CD14-positive monocyte (primary cell): ENCODE measurements at regions not wholly inside any gene's neighbourhood (a gene's known extent, or its start where the extent isn't known, plus 50 kb on each side); places are given as distances from the start of the nearest gene placed in this dataset.

Source experiments
- DNase-seq, 3 donors: peaks; one replicate each; pipeline ENCODE4 v3.0.0-alpha.2; 2011 to 2022
- H2AFZ ChIP-seq: 2 replicates; pipeline ENCODE4 v1.6.0; 2012; ENCODE audit warnings: mild to moderate bottlenecking, low read depth, low read length, inconsistent platforms; ENCODE audit not compliant: insufficient read depth, poor library complexity, severe bottlenecking
- H3K27ac ChIP-seq, 2 donors: 1 replicate in 1 of 2; 2 replicates in 1 of 2; pipeline ENCODE4 v1.5.1; 2012 to 2013; ENCODE audit warnings: low read length in 2 of 2, control low read depth in 1 of 2, inconsistent platforms in 1 of 2, low read depth in 1 of 2, mild to moderate bottlenecking in 1 of 2
- H3K27me3 ChIP-seq, 2 donors: one replicate each; pipeline versions ENCODE4 v1.6.0 to v1.6.1; 2011 to 2013; ENCODE audit warnings: low read length in 2 of 2; ENCODE audit not compliant: control insufficient read depth in 2 of 2, insufficient read depth in 2 of 2
- H3K36me3 ChIP-seq, 2 donors: replicated peaks in 1 of 2; 1 replicate in 1 of 2; 2 replicates in 1 of 2; pipeline versions ENCODE4 v1.5.1 to v1.6.1; 2012 to 2013; ENCODE audit warnings: low read length in 2 of 2, control low read depth in 1 of 2, inconsistent platforms in 1 of 2, mild to moderate bottlenecking in 1 of 2; ENCODE audit not compliant: insufficient read depth in 2 of 2, control insufficient read depth in 1 of 2
- H3K4me1 ChIP-seq, 2 donors: 1 replicate in 1 of 2; 2 replicates in 1 of 2; pipeline versions ENCODE4 v1.5.1 to v1.6.1; 2012 to 2013; ENCODE audit warnings: low read length in 2 of 2, control low read depth in 1 of 2, inconsistent platforms in 1 of 2, mild to moderate bottlenecking in 1 of 2, moderate library complexity in 1 of 2; ENCODE audit not compliant: insufficient read depth in 2 of 2, control insufficient read depth in 1 of 2
- H3K4me2 ChIP-seq: replicated peaks from 2 replicates; pipeline ENCODE3; 2012; ENCODE audit warnings: low read length, moderate library complexity, mild to moderate bottlenecking; ENCODE audit not compliant: poor library complexity, severe bottlenecking; ENCODE audit errors: extremely low read depth
- H3K4me3 ChIP-seq, 3 experiments: fragments of 200-600 bp in 1 of 3; sonication (generic) in 1 of 3; replicated peaks in 1 of 3; 1 replicate in 2 of 3; 2 replicates in 1 of 3; pipeline ENCODE4 v1.5.1; 2011 to 2013; ENCODE audit warnings: low read length in 3 of 3, mild to moderate bottlenecking in 3 of 3, control low read depth in 2 of 3, low read depth in 2 of 3, inconsistent platforms in 1 of 3, moderate library complexity in 1 of 3
- H3K79me2 ChIP-seq: 2 replicates; pipeline ENCODE4 v1.6.0; 2012; ENCODE audit warnings: mild to moderate bottlenecking, control low read depth, inconsistent platforms, low read length, moderate library complexity; ENCODE audit not compliant: insufficient read depth
- H3K9ac ChIP-seq: 2 replicates; pipeline ENCODE4 v1.6.0; 2017; ENCODE audit warnings: low read length, mild to moderate bottlenecking; ENCODE audit not compliant: insufficient read depth, poor library complexity, severe bottlenecking
- H3K9me3 ChIP-seq, 2 donors: replicated peaks in 1 of 2; 1 replicate in 1 of 2; 2 replicates in 1 of 2; pipeline versions ENCODE4 v1.5.1 to v1.6.1; 2012 to 2013; ENCODE audit warnings: low read length in 2 of 2, control low read depth in 1 of 2; ENCODE audit not compliant: control insufficient read depth in 1 of 2, insufficient read depth in 1 of 2
- H4K20me1 ChIP-seq: 2 replicates; pipeline ENCODE4 v1.6.0; 2012; ENCODE audit warnings: mild to moderate bottlenecking, low read length, control low read depth, moderate library complexity; ENCODE audit not compliant: insufficient read depth
- H3K27ac Mint-ChIP-seq, 7 donors: one replicate each; pipeline ENCODE4 v1.8.0; 2020; ENCODE audit warnings: mild to moderate bottlenecking in 7 of 7, mixed read lengths in 7 of 7, moderate library complexity in 6 of 7, inconsistent platforms in 2 of 7
- H3K27me3 Mint-ChIP-seq, 3 donors: one replicate each; pipeline ENCODE4 v1.8.0; 2021 to 2022; ENCODE audit warnings: low read depth in 3 of 3, mild to moderate bottlenecking in 3 of 3, mixed read lengths in 3 of 3, moderate library complexity in 3 of 3, inconsistent platforms in 1 of 3
- H3K36me3 Mint-ChIP-seq, 2 donors: one replicate each; pipeline ENCODE4 v1.8.0; 2020; ENCODE audit warnings: mixed read lengths in 2 of 2, inconsistent platforms in 1 of 2, mild to moderate bottlenecking in 1 of 2
- H3K4me1 Mint-ChIP-seq: one replicate; pipeline ENCODE4 v1.8.0; 2020; ENCODE audit warnings: mild to moderate bottlenecking, mixed read lengths
- H3K4me3 Mint-ChIP-seq, 2 donors: one replicate each; pipeline ENCODE4 v1.8.0; 2020; ENCODE audit warnings: mild to moderate bottlenecking in 2 of 2, mixed read lengths in 2 of 2, moderate library complexity in 1 of 2
- H3K9me3 Mint-ChIP-seq, 7 donors: one replicate each; pipeline ENCODE4 v1.8.0; 2020 to 2022; ENCODE audit warnings: mixed read lengths in 7 of 7, mild to moderate bottlenecking in 6 of 7, moderate library complexity in 6 of 7, inconsistent platforms in 2 of 7
- WGBS: methylation state at CpG from one replicate; pipeline ENCODE4 v1.1.5; 2013; ENCODE audit warnings: missing lambda C conversion rate; ENCODE audit not compliant: insufficient coverage; 5-methylcytosine and 5-hydroxymethylcytosine counted together
- intact Hi-C, 2 donors: fragments of 100-400 bp; cut with micrococcal nuclease; formaldehyde crosslinking; loops; one replicate each; pipeline versions ENCODE4 v1.15.0 to v1.15.1; 2023
- TF ChIP-seq, protein P1 (sequence below): fragments of 200-600 bp; IDR thresholded peaks from one replicate; pipeline ENCODE4 v1.8.0; 2022; ENCODE audit warnings: antibody characterized with exemption, mild to moderate bottlenecking

GRCh38 chr5:162520878-162521277, 453.3 kb downstream of the GABRG2 start:
- no CpG with 5 or more reads among the region's 1 CpG for WGBS
- no peaks in the 10 kb centered on the region for H3K27me3 Mint-ChIP-seq
- Histone ChIP-seq H3K27me3 (no peaks in the 10 kb centered on the region), H3K36me3 (no peaks in the 10 kb centered on the region), H3K79me2 (no peaks in the 10 kb centered on the region), H4K20me1 (no peaks in the 10 kb centered on the region), H3K4me3 (no peak overlapping the region), H3K4me2 (no peak overlapping the region), H3K4me1 (no peaks in the 10 kb centered on the region), H2AFZ (no peak overlapping the region), H3K9me3 (peaks cover 15 to 35% of the 10 kb centered on the region in 2 donors), H3K9ac (no peak overlapping the region), H3K27ac (no peak overlapping the region)
- no peak for DNase-seq
- no peak overlapping the region for H3K27ac Mint-ChIP-seq
- intact Hi-C loops = no loop called here
- TF ChIP-seq, protein P1, sequence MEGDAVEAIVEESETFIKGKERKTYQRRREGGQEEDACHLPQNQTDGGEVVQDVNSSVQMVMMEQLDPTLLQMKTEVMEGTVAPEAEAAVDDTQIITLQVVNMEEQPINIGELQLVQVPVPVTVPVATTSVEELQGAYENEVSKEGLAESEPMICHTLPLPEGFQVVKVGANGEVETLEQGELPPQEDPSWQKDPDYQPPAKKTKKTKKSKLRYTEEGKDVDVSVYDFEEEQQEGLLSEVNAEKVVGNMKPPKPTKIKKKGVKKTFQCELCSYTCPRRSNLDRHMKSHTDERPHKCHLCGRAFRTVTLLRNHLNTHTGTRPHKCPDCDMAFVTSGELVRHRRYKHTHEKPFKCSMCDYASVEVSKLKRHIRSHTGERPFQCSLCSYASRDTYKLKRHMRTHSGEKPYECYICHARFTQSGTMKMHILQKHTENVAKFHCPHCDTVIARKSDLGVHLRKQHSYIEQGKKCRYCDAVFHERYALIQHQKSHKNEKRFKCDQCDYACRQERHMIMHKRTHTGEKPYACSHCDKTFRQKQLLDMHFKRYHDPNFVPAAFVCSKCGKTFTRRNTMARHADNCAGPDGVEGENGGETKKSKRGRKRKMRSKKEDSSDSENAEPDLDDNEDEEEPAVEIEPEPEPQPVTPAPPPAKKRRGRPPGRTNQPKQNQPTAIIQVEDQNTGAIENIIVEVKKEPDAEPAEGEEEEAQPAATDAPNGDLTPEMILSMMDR = no peak
- peaks cover 8 to 25% (median 14%) of the 10 kb centered on the region in 7 donors for H3K9me3 Mint-ChIP-seq
- H3K36me3 Mint-ChIP-seq = no peaks in the 10 kb centered on the region
- no peaks in the 10 kb centered on the region for H3K4me1 Mint-ChIP-seq
- no peak overlapping the region for H3K4me3 Mint-ChIP-seq

- Histone ChIP-seq H3K79me2 (no peaks in the 10 kb centered on the region), H3K4me1 (no peaks in the 10 kb centered on the region), H3K9me3 (peaks cover 21% of the 10 kb centered on the region in 2 donors), H3K4me3 (no peak overlapping the region), H3K27me3 (no peaks in the 10 kb centered on the region), H3K36me3 (no peaks in the 10 kb centered on the region), H3K4me2 (no peak overlapping the region), H3K27ac (no peak overlapping the region), H4K20me1 (no peaks in the 10 kb centered on the region), H2AFZ (no peak overlapping the region), H3K9ac (no peak overlapping the region)
- TF ChIP-seq, protein P1 = no peak
- no peak for DNase-seq
- no peak overlapping the region for H3K27ac Mint-ChIP-seq
- no peak overlapping the region for H3K4me3 Mint-ChIP-seq
- intact Hi-C loops = no loop called here
- peaks cover 4 to 21% (median 14%) of the 10 kb centered on the region in 7 donors for H3K9me3 Mint-ChIP-seq
- no CpG with 5 or more reads among the region's 1 CpG for WGBS
- no peaks in the 10 kb centered on the region for H3K36me3 Mint-ChIP-seq
- no peaks in the 10 kb centered on the region for H3K4me1 Mint-ChIP-seq
- peaks cover 0 to 3% (median 0%) of the 10 kb centered on the region in 3 donors for H3K27me3 Mint-ChIP-seq
Observed at GRCh38 chr5:162529209-162529608, 461.6 kb downstream of the GABRG2 start.
